Kidney (tissue), 13 donors: ENCODE measurements at regions not wholly inside any gene's neighbourhood (a gene's known extent, or its start where the extent isn't known, plus 50 kb on each side); places are given as distances from the start of the nearest gene placed in this dataset.
"Not testable (repeated sequence)": the region's sequence is repeated elsewhere in the genome, so short reads cannot be mapped to it uniquely, and the experiment has no call there.

Experiments used
- DNase-seq, 5 donors: peaks; one replicate each; pipeline ENCODE4 v3.0.0-alpha.2; 2013 to 2020
- FAIRE-seq: peaks from 2 replicates; lab custom pipeline; 2012; peaks lifted over from hg19 to GRCh38; lab: Jason Lieb, UNC
- H3K27ac ChIP-seq, 2 donors: one replicate each; pipeline ENCODE4 v1.7.0; 2013; ENCODE audit warnings: low read depth in 2 of 2, low read length in 2 of 2, inconsistent platforms in 1 of 2
- H3K27me3 ChIP-seq: one replicate; pipeline ENCODE4 v1.7.1; 2013; ENCODE audit warnings: low read length, inconsistent platforms; ENCODE audit not compliant: control insufficient read depth, insufficient read depth
- H3K36me3 ChIP-seq, 3 donors: one replicate each; pipeline versions ENCODE4 v1.7.0 to v1.7.1; 2013; ENCODE audit warnings: low read length in 3 of 3, control low read depth in 1 of 3, inconsistent platforms in 1 of 3; ENCODE audit not compliant: insufficient read depth in 3 of 3, control insufficient read depth in 2 of 3
- H3K4me1 ChIP-seq, 3 donors: one replicate each; pipeline versions ENCODE4 v1.7.0 to v1.7.1; 2013; ENCODE audit warnings: low read length in 3 of 3, inconsistent platforms in 1 of 3, low read depth in 1 of 3; ENCODE audit not compliant: control insufficient read depth in 2 of 3, insufficient read depth in 2 of 3
- H3K4me3 ChIP-seq, 3 donors: one replicate each; pipeline versions ENCODE4 v1.7.0 to v1.8.1; 2013; ENCODE audit warnings: low read length in 3 of 3, control low read depth in 1 of 3, inconsistent platforms in 1 of 3
- H3K9ac ChIP-seq, 3 donors: one replicate each; pipeline versions ENCODE4 v1.7.0 to v1.7.1; 2013; ENCODE audit warnings: low read length in 3 of 3, control low read depth in 1 of 3, inconsistent platforms in 1 of 3
- H3K9me3 ChIP-seq, 3 donors: one replicate each; pipeline versions ENCODE4 v1.7.0 to v1.7.1; 2013; ENCODE audit warnings: low read length in 3 of 3, control low read depth in 1 of 3, inconsistent platforms in 1 of 3; ENCODE audit not compliant: control insufficient read depth in 2 of 3, insufficient read depth in 1 of 3
- intact Hi-C: fragments of 100-400 bp; cut with DNase I; formaldehyde crosslinking; loops from one replicate; pipeline ENCODE4 v1.11.1; 2022
- TF ChIP-seq, protein P1 (sequence below): IDR thresholded peaks from 3 replicates; pipeline ENCODE4 v1.5.1; 2012; ENCODE audit warnings: mild to moderate bottlenecking, moderate library complexity, borderline replicate concordance; ENCODE audit not compliant: insufficient read depth; ENCODE audit errors: extremely low read depth
- donor health status: control.
- donor health status: control.
- donor health status: control.
- donor health status: control.
- donor health status: control.
- donor health status: DM: yes; HTN: yes; CAD: no.
- donor health status: Normal renal cell carcinoma (clear cell type).

DNA sequence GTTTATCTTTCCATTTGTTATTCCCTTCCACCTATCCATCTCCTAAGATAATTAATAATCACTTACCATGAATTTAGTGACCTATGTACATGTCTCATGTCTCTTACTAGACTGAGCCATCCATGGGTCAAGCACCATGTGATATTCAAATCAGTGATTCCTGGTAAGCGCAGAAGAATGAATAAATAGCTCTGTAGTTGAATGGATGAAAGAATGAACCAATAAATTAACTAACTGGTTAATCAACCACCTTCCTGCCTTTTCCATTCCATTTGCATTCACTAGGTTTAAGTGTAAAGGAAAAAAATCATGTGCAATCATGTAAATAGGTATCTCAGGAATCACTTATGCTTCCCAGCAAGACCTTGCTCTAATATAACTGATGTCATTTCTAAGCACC is 779.5 kb downstream of the NTRK3 start:
- DNase-seq = peak in 1 of 5 donors; percentile 13
- no peaks in the 10 kb centered on the region for H3K27me3 ChIP-seq
- intact Hi-C loops = no loop called here
- peaks cover 0 to 4% (median 0%) of the 10 kb centered on the region in 3 donors for H3K4me1 ChIP-seq
- TF ChIP-seq, protein P1, sequence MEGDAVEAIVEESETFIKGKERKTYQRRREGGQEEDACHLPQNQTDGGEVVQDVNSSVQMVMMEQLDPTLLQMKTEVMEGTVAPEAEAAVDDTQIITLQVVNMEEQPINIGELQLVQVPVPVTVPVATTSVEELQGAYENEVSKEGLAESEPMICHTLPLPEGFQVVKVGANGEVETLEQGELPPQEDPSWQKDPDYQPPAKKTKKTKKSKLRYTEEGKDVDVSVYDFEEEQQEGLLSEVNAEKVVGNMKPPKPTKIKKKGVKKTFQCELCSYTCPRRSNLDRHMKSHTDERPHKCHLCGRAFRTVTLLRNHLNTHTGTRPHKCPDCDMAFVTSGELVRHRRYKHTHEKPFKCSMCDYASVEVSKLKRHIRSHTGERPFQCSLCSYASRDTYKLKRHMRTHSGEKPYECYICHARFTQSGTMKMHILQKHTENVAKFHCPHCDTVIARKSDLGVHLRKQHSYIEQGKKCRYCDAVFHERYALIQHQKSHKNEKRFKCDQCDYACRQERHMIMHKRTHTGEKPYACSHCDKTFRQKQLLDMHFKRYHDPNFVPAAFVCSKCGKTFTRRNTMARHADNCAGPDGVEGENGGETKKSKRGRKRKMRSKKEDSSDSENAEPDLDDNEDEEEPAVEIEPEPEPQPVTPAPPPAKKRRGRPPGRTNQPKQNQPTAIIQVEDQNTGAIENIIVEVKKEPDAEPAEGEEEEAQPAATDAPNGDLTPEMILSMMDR = no peak
- no peak overlapping the region for H3K9ac ChIP-seq
- H3K36me3 ChIP-seq = no peaks in the 10 kb centered on the region
- no peak for FAIRE-seq
- H3K9me3 ChIP-seq = no peaks in the 10 kb centered on the region
- no peak overlapping the region for H3K4me3 ChIP-seq
- no peak overlapping the region for H3K27ac ChIP-seq

DNA sequence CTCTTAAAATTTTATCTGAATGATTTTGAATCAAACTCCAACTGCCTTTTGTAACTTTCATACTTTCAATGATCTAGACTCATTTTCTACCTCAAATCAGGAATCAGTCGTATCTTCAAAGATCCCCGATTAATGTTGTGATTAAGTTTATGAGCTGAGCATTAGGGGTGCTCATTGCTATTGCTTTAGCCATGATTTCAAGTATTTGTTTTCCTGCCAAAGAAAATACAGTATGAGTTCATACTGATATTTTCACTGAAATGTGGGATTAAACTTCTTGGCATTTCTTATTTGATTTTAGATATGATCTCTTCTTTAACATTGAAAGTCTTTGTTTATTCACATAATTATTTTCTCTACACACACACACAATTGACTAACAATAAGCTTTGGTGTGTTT is 785.6 kb downstream of the NTRK3 start:
- intact Hi-C loops = no loop called here
- H3K9me3 ChIP-seq = no peaks in the 10 kb centered on the region

DNA sequence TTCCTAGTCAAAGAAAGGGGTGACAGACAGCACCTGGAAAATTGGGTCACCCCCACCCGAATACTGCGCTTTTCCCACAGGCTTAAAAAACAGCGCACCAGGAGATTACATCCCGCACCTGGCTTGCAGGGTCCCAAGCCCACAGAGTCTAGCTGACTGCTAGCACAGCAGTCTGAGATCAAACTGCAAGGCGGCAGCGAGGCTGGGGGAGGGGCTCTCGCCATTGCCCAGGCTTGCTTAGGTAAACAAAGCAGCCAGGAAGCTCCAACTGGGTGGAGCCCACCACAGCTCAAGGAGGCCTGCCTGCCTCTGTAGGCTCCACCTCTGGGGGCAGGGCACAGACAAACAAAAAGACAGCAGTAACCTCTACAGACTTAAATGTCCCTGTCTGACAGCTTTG is 792.6 kb downstream of the NTRK3 start:
- H3K27ac ChIP-seq, DNase-seq, intact Hi-C loops, H3K9me3 ChIP-seq, H3K36me3 ChIP-seq, H3K4me1 ChIP-seq, H3K27me3 ChIP-seq, H3K9ac ChIP-seq, FAIRE-seq, H3K4me3 ChIP-seq: not testable (repeated sequence)

More for the DNA sequence above, 785.6 kb downstream of the NTRK3 start:
- TF ChIP-seq, protein P1 = no peak
- H3K4me1 ChIP-seq = no peaks in the 10 kb centered on the region
- no peaks in the 10 kb centered on the region for H3K27me3 ChIP-seq
- no peak for FAIRE-seq
- H3K9ac ChIP-seq = no peak overlapping the region
- no peak overlapping the region for H3K4me3 ChIP-seq
- H3K27ac ChIP-seq = no peak overlapping the region
- no peak for DNase-seq
- H3K36me3 ChIP-seq = no peaks in the 10 kb centered on the region

DNA sequence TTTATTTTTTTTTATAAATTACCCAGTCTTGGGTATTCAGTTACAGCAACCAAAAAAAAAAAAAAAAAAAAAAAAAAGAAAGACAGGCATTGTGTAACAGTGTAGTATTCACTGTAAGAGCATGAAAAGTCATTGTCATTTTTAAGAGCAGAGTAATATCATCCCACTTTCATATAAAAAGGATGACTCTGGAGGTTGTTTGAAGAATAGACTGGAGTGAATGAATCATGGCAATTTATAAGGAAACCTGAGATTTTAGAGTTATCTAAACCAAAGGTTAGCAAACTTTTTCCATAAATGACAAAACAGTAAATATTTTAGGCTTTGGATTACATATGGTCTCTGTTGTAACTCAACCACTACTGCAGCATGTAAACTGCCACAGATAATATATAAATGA is 794.9 kb downstream of the NTRK3 start:
- DNase-seq (no peak), FAIRE-seq (no peak)
- Histone ChIP-seq H3K9me3 (no peaks in the 10 kb centered on the region), H3K9ac (no peak overlapping the region), H3K27ac (no peak overlapping the region), H3K4me3 (no peak overlapping the region), H3K27me3 (no peaks in the 10 kb centered on the region), H3K4me1 (no peaks in the 10 kb centered on the region), H3K36me3 (no peaks in the 10 kb centered on the region)
- TF ChIP-seq, protein P1 = no peak
- intact Hi-C loops = no loop called here
